GM12878 (cell line): ENCODE measurements at regions not wholly inside any gene's neighbourhood (a gene's known extent, or its start where the extent isn't known, plus 50 kb on each side); places are given as distances from the start of the nearest gene placed in this dataset.

Experiments
- ATAC-seq: fragments of 200-7000 bp; cut with Tn5 transposase; 3 replicates; pipeline ENCODE4 v1.9.1; 2020; ENCODE audit warnings: mild to moderate bottlenecking, moderate library complexity
- BruUV-seq: library from RNA; stranded (reverse); fragments of 400-500 nt; replicated peaks from 2 replicates; lab custom pipeline; 2021; lab: Mats Ljungman, UMichigan
- CTCF ChIA-PET: fragments of 300-600 bp; sonication (Branson Sonifier 250); formaldehyde crosslinking; extraction: SDS; loops from one replicate; lab custom pipeline; 2021; ENCODE audit warnings: inconsistent platforms; lab: Yijun Ruan, JAX
- POLR2A ChIA-PET: fragments of 350-600 bp; formaldehyde crosslinking; extraction: SDS; loops from one replicate; lab custom pipeline; 2021; ENCODE audit warnings: inconsistent platforms; lab: Charles Lee
- RAD21 ChIA-PET: fragments of 300-600 bp; sonication (Branson Sonifier 250); formaldehyde crosslinking; loops from one replicate; lab custom pipeline; 2023; ENCODE audit warnings: antibody characterized with exemption; ENCODE audit not compliant: unreplicated experiment; lab: Charles Lee
- SMC1A ChIA-PET: fragments of 300-600 bp; sonication (Branson Sonifier 250); formaldehyde crosslinking; loops from one replicate; lab custom pipeline; 2023; ENCODE audit not compliant: unreplicated experiment, uncharacterized antibody; lab: Charles Lee
- DNase-seq: peaks from one replicate; pipeline ENCODE4 v3.0.0-alpha.2; 2011; ENCODE audit warnings: low read depth, low spot score
- FAIRE-seq: peaks from 3 replicates; lab custom pipeline; 2011; peaks lifted over from hg19 to GRCh38; lab: Jason Lieb, UNC
- H2AFZ ChIP-seq: 2 replicates; pipeline ENCODE4 v1.6.0; 2011; ENCODE audit warnings: low read depth, low read length, control low read depth; ENCODE audit not compliant: control insufficient read depth
- H3K27ac ChIP-seq: 2 replicates; pipeline ENCODE4 v1.5.1; 2011; ENCODE audit warnings: control low read depth; ENCODE audit not compliant: control insufficient read depth, insufficient read depth
- H3K27me3 ChIP-seq, 2 experiments: replicated peaks in 1 of 2; 2 replicates each; pipeline versions ENCODE4 v1.6.0 to v1.6.1; 2011; ENCODE audit warnings: low read length in 1 of 2; ENCODE audit not compliant: control insufficient read depth in 2 of 2, insufficient read depth in 2 of 2
- H3K36me3 ChIP-seq, 2 experiments: 2 replicates each; pipeline ENCODE4 v1.5.1; 2011; ENCODE audit warnings: low read length in 1 of 2; ENCODE audit not compliant: control insufficient read depth in 2 of 2, insufficient read depth in 2 of 2
- H3K4me1 ChIP-seq: 2 replicates; pipeline ENCODE4 v1.6.1; 2011; ENCODE audit warnings: mild to moderate bottlenecking, low read length, moderate library complexity, mixed read lengths; ENCODE audit not compliant: control insufficient read depth, insufficient read depth
- H3K4me2 ChIP-seq: 2 replicates; pipeline ENCODE4 v1.6.0; 2011; ENCODE audit warnings: control low read depth; ENCODE audit not compliant: control insufficient read depth, insufficient read depth
- H3K4me3 ChIP-seq: fragments of 200-600 bp; sonication (generic); 2 replicates; pipeline ENCODE4 v1.5.1; 2016
- H3K79me2 ChIP-seq: 2 replicates; pipeline ENCODE4 v1.6.0; 2011; ENCODE audit warnings: low read length; ENCODE audit not compliant: control insufficient read depth, insufficient read depth
- H3K9ac ChIP-seq: 2 replicates; pipeline ENCODE4 v1.8.0; 2011; ENCODE audit warnings: low read length, control low read depth, mixed read lengths; ENCODE audit not compliant: control insufficient read depth, insufficient read depth
- H3K9me3 ChIP-seq: replicated peaks from 3 replicates; pipeline ENCODE4 v1.5.1; 2011; ENCODE audit warnings: mild to moderate bottlenecking, low read length; ENCODE audit not compliant: control insufficient read depth, insufficient read depth
- H4K20me1 ChIP-seq: 2 replicates; pipeline ENCODE4 v1.6.0; 2011; ENCODE audit not compliant: control insufficient read depth, insufficient read depth
- CBFB ChIP-seq: IDR thresholded peaks from 2 replicates; pipeline ENCODE4 v1.6.1; 2016; ENCODE audit warnings: antibody characterized with exemption, low read depth
- CREM ChIP-seq: IDR thresholded peaks from 2 replicates; pipeline ENCODE4 v1.6.1; 2014; ENCODE audit warnings: antibody characterized with exemption, low read depth
- IKZF1 ChIP-seq: fragments of 450-650 bp; conservative IDR thresholded peaks from 2 replicates; pipeline ENCODE4 v1.6.1; 2017; ENCODE audit warnings: antibody characterized with exemption, mild to moderate bottlenecking
- IRF4 ChIP-seq: IDR thresholded peaks from 2 replicates; pipeline ENCODE4 v1.6.1; 2011; ENCODE audit warnings: low read depth, low read length
- MXI1 ChIP-seq: fragments of 150-350 bp; IDR thresholded peaks from 2 replicates; pipeline ENCODE4 v1.6.1; 2011; ENCODE audit warnings: low read depth, mild to moderate bottlenecking, inconsistent platforms, low read length, improper control_type of control experiment
- NR2C2 ChIP-seq: IDR thresholded peaks from 2 replicates; pipeline ENCODE4 v1.6.1; 2011; ENCODE audit warnings: borderline replicate concordance, low read depth; ENCODE audit not compliant: control insufficient read depth, insufficient read length
- SIN3A ChIP-seq: IDR thresholded peaks from 2 replicates; pipeline ENCODE4 v1.6.1; 2012; ENCODE audit warnings: low read depth, low read length, improper control_type of control experiment
- STAT1 ChIP-seq: fragments of 450-650 bp; conservative IDR thresholded peaks from 2 replicates; pipeline ENCODE4 v1.6.1; 2014; ENCODE audit warnings: antibody characterized with exemption, mild to moderate bottlenecking
- TAF1 ChIP-seq: IDR thresholded peaks from 2 replicates; pipeline ENCODE4 v1.6.1; 2011; ENCODE audit warnings: mild to moderate bottlenecking, low read depth, low read length, borderline replicate concordance
- TCF3 ChIP-seq: IDR thresholded peaks from 2 replicates; pipeline ENCODE4 v1.6.1; 2012; ENCODE audit warnings: low read depth, mild to moderate bottlenecking, low read length, borderline replicate concordance; ENCODE audit not compliant: insufficient read depth
- ZBTB33 ChIP-seq: fragments of 450-650 bp; IDR thresholded peaks from 2 replicates; pipeline ENCODE4 v1.6.1; 2017; ENCODE audit warnings: mild to moderate bottlenecking
- ZZZ3 ChIP-seq: IDR thresholded peaks from 2 replicates; pipeline ENCODE4 v1.6.1; 2011; ENCODE audit warnings: low read depth; ENCODE audit not compliant: control insufficient read depth, insufficient read length
- WGBS: methylation state at CpG from one replicate; pipeline ENCODE4 v1.1.6; 2016; ENCODE audit warnings: low lambda C conversion rate; ENCODE audit not compliant: insufficient replicate concordance, insufficient coverage; ENCODE audit errors: missing lambda C conversion rate; 5-methylcytosine and 5-hydroxymethylcytosine counted together
- in situ Hi-C: fragments of 300-500 bp; cut with MboI; formaldehyde crosslinking; loops from 9 replicates; pipeline ENCODE4 v1.14.3; 2018; ENCODE audit warnings: mixed read lengths
- intact Hi-C: fragments of 100-400 bp; cut with micrococcal nuclease; formaldehyde crosslinking; loops from one replicate; pipeline ENCODE4 v1.14.2; 2022; ENCODE audit not compliant: unreplicated experiment

DNA sequence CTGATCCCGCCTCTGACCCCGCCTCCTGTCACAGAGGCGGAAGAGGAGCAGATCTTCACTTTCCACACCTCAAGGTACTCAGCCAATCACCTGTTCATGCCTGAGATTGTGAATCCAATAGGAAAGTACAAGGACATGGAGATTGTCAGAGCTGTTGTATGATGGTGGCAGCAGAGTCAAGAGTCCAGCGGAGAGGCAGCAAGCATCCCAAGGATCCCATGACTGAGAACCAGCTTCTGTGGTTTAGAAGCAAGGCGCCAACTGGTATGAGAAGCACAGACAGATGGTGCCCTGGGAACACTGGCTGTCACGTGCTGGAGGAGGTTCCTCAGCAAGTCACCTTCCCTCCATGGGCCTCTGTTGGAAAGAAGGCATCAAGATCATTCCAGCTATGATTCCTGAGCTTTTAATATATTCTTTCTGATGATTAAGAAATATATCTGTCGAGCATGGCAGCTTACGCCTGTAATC, 93.9 kb downstream of the CPN2 start:
- RAD21 ChIA-PET, result no interaction called here
- Histone ChIP-seq H3K4me2 (no peak overlapping the region), H3K36me3 (no peaks in the 10 kb centered on the region), H3K9ac (no peak overlapping the region), H3K27me3 (no peaks in the 10 kb centered on the region), H3K4me1 (peaks cover 7% of the 10 kb centered on the region), H3K27ac (no peak overlapping the region), H3K4me3 (no peak overlapping the region), H3K9me3 (no peaks in the 10 kb centered on the region; the same call in 2 of the 3 replicates), H3K79me2 (no peaks in the 10 kb centered on the region), H2AFZ (no peak overlapping the region), H4K20me1 (no peaks in the 10 kb centered on the region)
- in situ Hi-C loops, result no loop called here
- no peak for ATAC-seq
- 77% methylated on average over 8 of the region's 8 CpGs for whole genome bisulfite sequencing
- CTCF ChIA-PET, result no interaction called here
- POLR2A ChIA-PET, result no interaction called here
- no peak for FAIRE-seq
- BruUV-seq, result no TSS peak
- SMC1A ChIA-PET, result interaction anchor here (0.7 kb wide), 1 partner anchor 17 kb away, joined by 3 read pairs; no protein-coding TSS in a partner anchor
- DNase-seq, result no peak
- TF ChIP-seq ZZZ3 (no peak), NR2C2 (no peak), TCF3 (no peak), STAT1 (no peak), IKZF1 (no peak), CBFB (no peak), MXI1 (no peak), SIN3A (no peak), TAF1 (no peak), CREM (no peak), IRF4 (no peak), ZBTB33 (no peak)
- intact Hi-C loops, result no loop called here
